ENCODE measurements at regions not wholly inside any gene's neighbourhood (a gene's known extent, or its start where the extent isn't known, plus 50 kb on each side); places are given as distances from the start of the nearest gene placed in this dataset.
A peak's percentile ranks its signal among the peaks of the same experiment; 100 is the strongest.

- DNase-seq (ENCODE audit: low spot score), result no peak
Measured at GRCh38 chr1:218874313-218874712, 299.4 kb upstream of the LYPLAL1 start.

- DNase-seq (ENCODE audit: low spot score), result no peak
Measured at GRCh38 chr1:218874801-218875400, 298.8 kb upstream of the LYPLAL1 start.

- DNase-seq (ENCODE audit: low spot score), result no peak
Measured at GRCh38 chr1:218878369-218878768, 295.3 kb upstream of the LYPLAL1 start.

GRCh38 chr1:218880484-218881060, 293.1 kb upstream of the LYPLAL1 start:
- DNase-seq (ENCODE audit: low spot score), result no peak

- no peak for DNase-seq (ENCODE audit: low spot score)
Measured at GRCh38 chr1:218882454-218882853, 291.2 kb upstream of the LYPLAL1 start.

- peak; percentile 43 for DNase-seq (ENCODE audit: low spot score)
Measured at GRCh38 chr1:218886101-218886871, 287.4 kb upstream of the LYPLAL1 start.

GRCh38 chr1:218887141-218887925, 286.3 kb upstream of the LYPLAL1 start:
- DNase-seq (ENCODE audit: low spot score), result no peak

GRCh38 chr1:218890451-218890850, 283.2 kb upstream of the LYPLAL1 start:
- DNase-seq (ENCODE audit: low spot score), result no peak

GRCh38 chr1:218891577-218891976, 282.1 kb upstream of the LYPLAL1 start:
- DNase-seq (ENCODE audit: low spot score), result no peak

- no peak for DNase-seq (ENCODE audit: low spot score)
Measured at GRCh38 chr1:218895064-218895587, 278.6 kb upstream of the LYPLAL1 start.

- no peak for DNase-seq (ENCODE audit: low spot score)
Measured at GRCh38 chr1:218896202-218896601, 277.5 kb upstream of the LYPLAL1 start.

GRCh38 chr1:218898921-218899320, 274.8 kb upstream of the LYPLAL1 start:
- no peak for DNase-seq (ENCODE audit: low spot score)

- DNase-seq (ENCODE audit: low spot score), result no peak
Measured at GRCh38 chr1:218900615-218901014, 273.1 kb upstream of the LYPLAL1 start.

- no peak for DNase-seq (ENCODE audit: low spot score)
Measured at GRCh38 chr1:218904416-218904815, 269.3 kb upstream of the LYPLAL1 start.

- no peak for DNase-seq (ENCODE audit: low spot score)
Measured at GRCh38 chr1:218916720-218917119, 257.0 kb upstream of the LYPLAL1 start.

- no peak for DNase-seq (ENCODE audit: low spot score)
Measured at GRCh38 chr1:218917656-218918055, 256.0 kb upstream of the LYPLAL1 start.

- no peak for DNase-seq (ENCODE audit: low spot score)
Measured at GRCh38 chr1:218925777-218926176, 247.9 kb upstream of the LYPLAL1 start.

- DNase-seq (ENCODE audit: low spot score), result no peak
Measured at GRCh38 chr1:218926631-218927030, 247.0 kb upstream of the LYPLAL1 start.

- no peak for DNase-seq (ENCODE audit: low spot score)
Measured at GRCh38 chr1:218930000-218930399, 243.7 kb upstream of the LYPLAL1 start.

- no peak for DNase-seq (ENCODE audit: low spot score)
Measured at GRCh38 chr1:218930472-218931241, 243.0 kb upstream of the LYPLAL1 start.

GRCh38 chr1:218931324-218931723, 242.4 kb upstream of the LYPLAL1 start:
- no peak for DNase-seq (ENCODE audit: low spot score)

- DNase-seq (ENCODE audit: low spot score), result no peak
Measured at GRCh38 chr1:218933513-218933912, 240.2 kb upstream of the LYPLAL1 start.
